Coronary artery (tissue), 2 donors: ENCODE measurements at regions not wholly inside any gene's neighbourhood (a gene's known extent, or its start where the extent isn't known, plus 50 kb on each side); places are given as distances from the start of the nearest gene placed in this dataset.
"Not testable (repeated sequence)": the region's sequence is repeated elsewhere in the genome, so short reads cannot be mapped to it uniquely, and the experiment has no call there.

Experiments used
- DNase-seq: peaks from one replicate; pipeline ENCODE4 v3.0.0-alpha.2; 2017; ENCODE audit warnings: low spot score
- H3K27ac ChIP-seq, 2 donors: fragments of 200-600 bp; sonication (generic); one replicate each; pipeline ENCODE4 v1.5.1; 2016 to 2019
- H3K4me3 ChIP-seq: fragments of 200-600 bp; sonication (generic); 2 replicates; pipeline ENCODE4 v1.5.1; 2016; ENCODE audit warnings: mild to moderate bottlenecking, moderate library complexity
- TF ChIP-seq, protein P1 (sequence below): fragments of 200-600 bp; sonication (generic); IDR thresholded peaks from one replicate; pipeline ENCODE4 v1.5.1; 2019; ENCODE audit warnings: antibody characterized with exemption

GRCh38 chr4:179352221-179352620 is 1910.0 kb upstream of the AGA start:
- Histone ChIP-seq H3K4me3 (no peak overlapping the region), H3K27ac (no peak overlapping the region)
- TF ChIP-seq, protein P1, sequence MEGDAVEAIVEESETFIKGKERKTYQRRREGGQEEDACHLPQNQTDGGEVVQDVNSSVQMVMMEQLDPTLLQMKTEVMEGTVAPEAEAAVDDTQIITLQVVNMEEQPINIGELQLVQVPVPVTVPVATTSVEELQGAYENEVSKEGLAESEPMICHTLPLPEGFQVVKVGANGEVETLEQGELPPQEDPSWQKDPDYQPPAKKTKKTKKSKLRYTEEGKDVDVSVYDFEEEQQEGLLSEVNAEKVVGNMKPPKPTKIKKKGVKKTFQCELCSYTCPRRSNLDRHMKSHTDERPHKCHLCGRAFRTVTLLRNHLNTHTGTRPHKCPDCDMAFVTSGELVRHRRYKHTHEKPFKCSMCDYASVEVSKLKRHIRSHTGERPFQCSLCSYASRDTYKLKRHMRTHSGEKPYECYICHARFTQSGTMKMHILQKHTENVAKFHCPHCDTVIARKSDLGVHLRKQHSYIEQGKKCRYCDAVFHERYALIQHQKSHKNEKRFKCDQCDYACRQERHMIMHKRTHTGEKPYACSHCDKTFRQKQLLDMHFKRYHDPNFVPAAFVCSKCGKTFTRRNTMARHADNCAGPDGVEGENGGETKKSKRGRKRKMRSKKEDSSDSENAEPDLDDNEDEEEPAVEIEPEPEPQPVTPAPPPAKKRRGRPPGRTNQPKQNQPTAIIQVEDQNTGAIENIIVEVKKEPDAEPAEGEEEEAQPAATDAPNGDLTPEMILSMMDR, result no peak
- no peak for DNase-seq

DNA sequence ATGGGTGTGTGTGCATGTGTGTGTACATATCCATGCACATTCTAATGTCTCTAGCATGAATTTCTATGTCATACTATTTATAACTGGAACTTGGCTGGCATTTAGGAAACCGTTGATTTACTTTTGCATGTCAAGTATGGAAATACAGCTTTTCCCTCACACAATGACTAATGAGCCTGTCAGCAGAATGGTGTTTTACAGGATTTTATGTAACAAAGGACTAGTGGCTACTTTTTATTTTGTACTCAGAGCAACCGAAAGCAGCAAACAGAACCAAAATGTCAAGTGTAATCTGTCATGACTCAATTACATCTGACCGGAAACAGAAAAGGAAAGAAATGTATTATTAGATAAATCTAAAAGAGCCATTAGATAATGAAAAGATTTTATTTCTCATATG is 1911.5 kb upstream of the AGA start:
- Histone ChIP-seq H3K4me3 (no peak overlapping the region), H3K27ac (no peak overlapping the region)
- TF ChIP-seq, protein P1, result no peak
- DNase-seq, result no peak

DNA sequence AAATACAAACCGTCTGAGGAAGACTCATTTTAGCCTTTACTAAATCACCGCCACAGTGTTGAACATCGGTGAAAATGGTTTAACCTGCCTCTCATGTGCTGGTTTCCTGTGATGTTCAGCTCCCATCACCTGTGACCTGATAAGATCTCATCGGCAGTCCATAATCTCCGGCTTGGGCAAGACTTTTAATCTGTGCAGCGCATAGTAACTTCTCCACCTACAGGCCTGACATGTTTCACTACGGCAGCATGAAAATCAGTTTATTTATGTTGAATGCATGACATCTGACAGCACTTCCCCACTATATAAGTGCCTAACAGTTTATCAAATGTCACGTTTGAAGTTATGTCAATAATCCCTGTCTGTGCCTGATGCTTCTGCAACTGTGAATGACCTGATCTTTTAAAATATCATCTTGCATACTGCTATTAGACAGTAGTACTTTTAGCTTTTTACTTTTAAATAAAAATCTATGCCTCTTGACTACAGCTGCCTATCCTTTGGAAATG is 1919.8 kb upstream of the AGA start:
- TF ChIP-seq, protein P1, result no peak
- DNase-seq, result no peak
- Histone ChIP-seq H3K4me3 (no peak overlapping the region), H3K27ac (no peak overlapping the region)

- not testable (repeated sequence) for H3K4me3 ChIP-seq, H3K27ac ChIP-seq, DNase-seq
These were observed 1923.7 kb upstream of the AGA start for GRCh38 chr4:179365932-179366331.

DNA sequence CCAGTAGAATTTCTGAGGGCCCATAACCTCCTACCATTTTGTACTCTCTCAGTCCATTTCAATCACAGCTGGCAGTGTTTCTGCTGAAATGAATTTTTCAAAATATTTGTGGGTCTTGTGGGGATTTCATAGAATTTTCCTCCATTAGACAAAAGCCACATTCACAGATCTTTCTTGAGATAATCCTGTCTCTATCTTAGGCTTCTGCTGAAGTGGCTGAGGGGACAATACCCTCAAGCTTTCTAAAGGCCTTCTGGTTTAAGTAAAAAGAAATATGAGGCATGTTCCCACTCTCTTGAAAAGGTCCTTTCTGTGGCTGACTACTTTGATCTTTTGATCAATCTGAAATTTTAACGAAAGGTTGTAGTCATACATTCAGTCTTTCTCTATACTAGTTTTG is 1930.0 kb upstream of the AGA start:
- TF ChIP-seq, protein P1, result no peak
- Histone ChIP-seq H3K4me3 (no peak overlapping the region), H3K27ac (no peak overlapping the region)
- DNase-seq, result no peak

GRCh38 chr4:179372746-179373145 is 1930.5 kb upstream of the AGA start:
- DNase-seq, result no peak

GRCh38 chr4:179378847-179379246 is 1936.6 kb upstream of the AGA start:
- DNase-seq, H3K4me3 ChIP-seq, H3K27ac ChIP-seq: not testable (repeated sequence)

More at GRCh38 chr4:179372746-179373145, 1930.5 kb upstream of the AGA start:
- TF ChIP-seq, protein P1, result no peak
- no peak overlapping the region for H3K4me3 ChIP-seq
- H3K27ac ChIP-seq, result no peak overlapping the region

GRCh38 chr4:179392787-179393186 is 1950.5 kb upstream of the AGA start:
- no peak for DNase-seq
- no peak overlapping the region for H3K4me3 ChIP-seq
- TF ChIP-seq, protein P1, result no peak
- no peak overlapping the region for H3K27ac ChIP-seq
